Stimulated activated CD4-positive, alpha-beta T cell treated with anti-CD3 and anti-CD28 coated beads, Interleukin-1b, Interleukin-23, amount 100 ng/mL, for 1 hour (primary cell): ENCODE measurements at regions not wholly inside any gene's neighbourhood (a gene's known extent, or its start where the extent isn't known, plus 50 kb on each side); places are given as distances from the start of the nearest gene placed in this dataset.
"Not testable (repeated sequence)": the region's sequence is repeated elsewhere in the genome, so short reads cannot be mapped to it uniquely, and the experiment has no call there.

ENCODE experiments used
- DNase-seq, 2 donors: peaks; one replicate each; pipeline ENCODE4 v3.0.0-alpha.2; 2020; ENCODE audit warnings: low read depth in 2 of 2

DNA sequence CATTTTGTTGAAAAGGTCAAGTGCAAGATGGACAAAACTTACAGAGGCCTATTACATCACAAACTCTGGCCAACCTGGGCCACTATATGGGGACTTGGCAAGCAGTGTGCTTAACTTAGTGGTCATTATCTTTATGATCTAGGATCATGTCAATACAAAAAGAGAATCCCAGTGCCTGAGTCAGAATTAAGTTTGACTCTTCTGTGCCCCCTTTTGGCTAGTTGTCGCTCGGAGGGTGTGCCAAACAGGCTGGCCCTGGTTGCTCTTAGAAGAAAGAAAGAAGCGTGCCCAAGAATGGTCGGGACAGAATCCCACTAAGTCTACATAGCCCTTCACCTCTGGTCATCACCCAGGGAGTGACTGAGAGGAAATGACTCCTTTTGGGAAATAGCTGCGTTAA is 100.1 kb downstream of the EIF4E start:
- DNase-seq = peak; percentile 1 to 5

DNA sequence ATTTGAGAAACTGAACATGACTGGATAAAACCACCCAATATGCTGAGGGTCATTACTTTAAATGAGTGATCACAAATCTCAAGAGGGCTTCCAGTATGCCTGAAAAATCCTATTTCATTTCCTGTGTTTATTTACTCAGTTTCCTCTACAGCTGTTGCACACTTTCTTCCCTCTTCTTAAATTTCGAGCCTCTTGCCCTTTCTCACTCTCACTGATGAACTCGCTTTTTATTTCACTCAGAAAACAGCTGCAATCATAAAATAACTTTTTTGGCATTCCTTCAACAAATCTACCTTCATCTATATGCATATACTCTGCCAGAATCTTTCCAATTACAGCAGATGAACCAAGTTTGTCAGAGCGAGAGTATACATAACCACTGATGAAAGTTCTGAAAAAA is 101.3 kb downstream of the EIF4E start:
- no peak for DNase-seq

DNA sequence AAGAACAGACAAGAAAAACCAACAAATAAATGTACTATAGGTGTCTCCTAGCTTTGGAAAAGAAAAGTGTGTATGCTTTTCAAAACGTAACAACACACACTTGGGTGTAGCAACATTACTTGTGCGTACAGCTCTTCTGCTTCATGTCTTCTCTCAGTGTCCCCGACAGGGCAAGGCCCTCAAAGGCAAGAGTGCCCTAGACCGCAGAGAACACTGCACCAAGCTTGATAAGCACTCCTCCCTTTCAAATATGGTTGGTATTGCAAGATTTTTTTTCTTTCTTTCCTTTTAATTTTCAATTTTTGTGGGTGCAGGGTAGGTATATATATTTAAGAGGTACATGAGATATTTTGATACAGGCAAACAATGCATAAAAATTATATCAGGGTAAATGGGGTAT is 106.8 kb downstream of the EIF4E start:
- DNase-seq = no peak

DNA sequence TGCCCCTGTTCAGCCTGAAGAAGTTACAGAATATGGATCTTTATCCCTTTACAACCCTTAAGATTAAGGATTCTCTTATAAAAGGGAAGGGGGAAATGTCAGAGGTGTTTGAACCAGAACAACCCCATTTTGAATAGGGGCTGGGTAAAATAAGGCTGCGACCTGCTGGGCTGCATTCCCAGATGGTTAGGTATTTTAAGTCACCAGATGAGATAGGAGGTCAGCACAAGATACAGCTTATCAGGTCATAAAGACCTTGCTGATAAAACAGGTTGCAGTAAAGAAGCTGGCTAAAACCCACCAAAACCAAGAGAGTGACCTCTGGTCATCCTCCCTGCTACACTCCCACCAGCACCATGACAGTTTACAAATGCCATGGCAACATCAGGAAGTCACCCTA is 110.8 kb downstream of the EIF4E start:
- not testable (repeated sequence) for DNase-seq

DNA sequence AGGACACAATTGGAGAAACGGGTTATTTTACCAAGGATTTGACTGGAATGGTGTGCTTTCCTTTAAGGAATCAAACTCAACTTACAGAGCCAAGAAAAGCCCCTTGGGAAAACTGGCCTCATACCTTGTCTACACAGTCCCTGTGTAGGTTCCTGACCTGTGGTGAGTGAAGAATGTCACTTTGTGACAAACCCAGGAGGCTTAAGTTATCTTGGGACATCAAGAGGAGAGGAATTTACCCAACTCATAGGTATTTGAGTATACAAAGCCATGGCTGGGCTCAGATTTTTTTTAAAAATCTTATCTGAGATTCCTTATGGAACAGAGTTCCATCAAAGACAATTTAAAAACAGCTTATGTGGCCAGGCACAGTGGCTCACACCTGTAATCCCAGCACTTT is 112.1 kb downstream of the EIF4E start:
- DNase-seq = no peak

DNA sequence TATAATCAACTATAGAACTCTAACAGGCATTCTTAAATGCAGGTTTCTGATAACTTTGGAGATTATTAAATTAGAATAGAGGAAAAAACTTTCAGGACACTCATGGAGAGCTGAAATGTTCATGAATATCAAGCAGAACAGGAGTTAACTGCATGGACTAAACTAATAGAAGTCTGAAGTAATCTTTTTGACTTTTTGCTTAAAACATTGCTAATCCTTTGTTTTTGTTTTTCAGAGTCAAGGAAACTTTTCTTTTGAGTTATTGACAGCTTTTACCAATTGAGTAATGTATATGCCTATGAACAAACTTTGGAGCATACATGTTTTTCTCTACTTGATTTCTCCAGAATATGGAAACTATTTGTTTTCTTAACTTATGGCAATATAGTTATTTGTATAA is 112.5 kb downstream of the EIF4E start:
- DNase-seq = no peak

DNA sequence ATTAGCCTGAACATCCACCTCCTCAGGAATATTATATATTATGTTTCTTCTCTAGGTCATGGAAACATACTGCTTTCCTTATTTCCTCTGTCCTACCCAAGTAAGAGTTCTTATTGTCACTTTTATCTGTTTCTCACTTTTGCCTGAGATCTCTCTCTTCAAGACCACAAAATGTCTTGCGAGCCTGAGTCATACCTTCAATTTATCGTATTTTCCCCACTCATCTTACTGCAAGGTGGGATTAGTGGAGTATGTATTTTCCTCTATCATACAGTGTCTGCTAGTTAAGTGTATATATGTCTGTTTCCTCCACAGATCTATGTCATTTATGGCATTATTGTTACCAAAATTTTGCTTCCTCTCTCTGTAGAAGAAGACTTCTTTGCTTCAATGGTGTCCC is 124.5 kb downstream of the EIF4E start:
- DNase-seq = no peak

DNA sequence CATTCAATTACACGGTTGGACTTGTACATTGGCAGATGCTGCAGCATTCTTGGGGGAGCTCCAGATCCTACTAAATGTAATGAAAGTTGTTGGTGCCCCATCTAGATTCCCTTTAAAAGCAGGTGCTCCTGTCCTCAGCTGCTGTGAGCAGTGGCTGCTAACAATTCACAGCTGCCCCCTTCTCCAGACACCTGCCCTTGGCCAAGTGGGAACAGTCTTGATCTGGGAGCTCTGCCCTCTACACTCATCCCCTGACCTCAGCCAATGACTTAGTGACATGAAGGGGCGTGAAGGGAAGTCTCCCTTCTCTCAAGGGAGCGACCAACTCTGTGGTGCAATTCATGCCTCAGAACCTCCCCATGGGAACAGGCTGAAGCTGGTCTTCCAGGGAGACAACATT is 125.7 kb downstream of the EIF4E start:
- DNase-seq = no peak

DNA sequence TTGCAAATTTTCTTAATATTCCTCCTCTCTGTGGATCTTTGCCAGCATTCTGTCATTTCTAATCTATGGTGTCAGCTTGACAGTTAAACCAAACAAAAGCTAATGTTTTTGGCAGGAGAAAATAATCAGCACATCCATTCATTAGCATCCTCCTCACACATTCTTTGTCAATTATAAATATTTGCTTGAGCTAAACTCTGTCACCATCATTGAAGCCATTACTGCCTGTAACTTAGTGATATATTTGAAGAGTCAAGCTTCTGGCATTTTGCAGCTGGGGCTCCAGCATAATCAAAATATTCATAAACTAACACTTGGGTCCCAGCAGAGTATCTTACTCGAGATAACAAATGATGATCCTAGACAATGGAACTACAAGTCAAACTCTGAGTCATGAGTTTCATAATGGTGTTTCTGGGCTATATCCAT is 126.1 kb downstream of the EIF4E start:
- DNase-seq = no peak

DNA sequence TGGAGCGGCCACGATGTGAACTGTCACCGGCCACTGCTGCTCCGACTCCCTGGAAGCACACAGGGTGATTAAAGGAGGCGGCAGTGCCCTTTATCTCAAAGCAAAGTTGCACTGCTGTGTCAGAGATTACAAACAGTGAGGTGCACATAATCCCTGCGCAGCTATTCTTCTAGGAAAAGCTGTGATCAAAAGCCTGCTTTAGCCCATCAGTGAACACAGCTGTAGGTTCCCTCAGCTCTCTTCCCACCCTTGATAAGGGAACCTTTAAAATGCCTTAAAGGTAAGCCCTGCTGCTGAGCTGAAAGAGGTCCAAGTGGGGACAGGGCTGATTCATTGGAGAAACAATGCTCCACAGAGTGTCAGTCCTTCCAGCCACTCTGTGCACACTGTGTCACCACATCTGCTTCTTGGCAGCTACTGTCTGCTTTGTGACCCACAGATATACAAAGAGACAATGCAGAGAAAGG is 127.6 kb downstream of the EIF4E start:
- DNase-seq = no peak

DNA sequence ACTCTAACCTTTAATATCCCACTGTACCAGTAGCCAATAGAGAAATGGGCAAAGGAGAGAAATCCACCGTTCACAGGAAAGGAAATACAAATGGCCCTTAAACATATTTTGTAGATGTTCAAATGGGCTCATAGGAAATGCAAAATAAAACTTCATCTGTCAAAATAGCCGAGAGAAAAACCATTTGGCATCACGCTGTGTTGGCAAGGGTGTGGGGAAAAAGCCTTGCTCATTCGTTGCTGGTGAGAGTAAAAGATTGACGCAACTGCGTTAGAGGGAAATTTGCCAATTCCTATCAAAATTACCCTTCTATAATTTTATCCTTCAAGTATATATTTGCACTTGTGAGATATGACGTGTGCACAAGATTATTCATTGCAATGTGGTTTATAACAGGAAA is 131.9 kb downstream of the EIF4E start:
- DNase-seq = no peak

DNA sequence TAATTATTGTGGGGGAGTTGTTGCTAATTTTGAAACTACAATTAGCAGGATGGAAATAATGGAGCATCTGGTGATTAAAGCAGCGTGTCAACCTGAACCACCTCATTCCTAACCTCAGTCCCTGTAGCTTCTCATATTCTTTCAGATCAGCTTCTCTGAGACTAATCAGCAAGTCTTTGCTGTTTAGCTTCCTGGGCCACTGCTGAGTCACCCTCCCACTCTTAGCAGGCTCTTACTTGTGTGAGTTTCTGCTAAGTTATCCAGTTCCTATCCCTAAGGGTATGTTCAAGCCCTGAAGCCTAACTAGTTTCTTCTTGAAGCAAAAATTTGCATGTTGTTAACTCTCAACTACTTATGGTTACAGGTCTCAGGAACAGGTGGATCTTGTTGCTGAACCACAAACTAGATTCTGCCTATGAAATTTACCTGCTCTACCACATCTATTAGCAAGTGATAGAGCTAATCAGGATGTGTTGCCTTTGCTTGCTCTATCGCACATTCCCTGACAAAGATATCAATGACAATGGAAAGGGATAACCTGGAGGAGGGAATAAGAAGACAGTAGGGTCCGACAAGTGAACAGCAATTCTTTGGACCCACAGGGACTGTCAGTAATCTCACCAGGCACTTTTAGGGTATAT is 134.2 kb downstream of the EIF4E start:
- DNase-seq = peak in 1 of 2 donors; percentile 9

DNA sequence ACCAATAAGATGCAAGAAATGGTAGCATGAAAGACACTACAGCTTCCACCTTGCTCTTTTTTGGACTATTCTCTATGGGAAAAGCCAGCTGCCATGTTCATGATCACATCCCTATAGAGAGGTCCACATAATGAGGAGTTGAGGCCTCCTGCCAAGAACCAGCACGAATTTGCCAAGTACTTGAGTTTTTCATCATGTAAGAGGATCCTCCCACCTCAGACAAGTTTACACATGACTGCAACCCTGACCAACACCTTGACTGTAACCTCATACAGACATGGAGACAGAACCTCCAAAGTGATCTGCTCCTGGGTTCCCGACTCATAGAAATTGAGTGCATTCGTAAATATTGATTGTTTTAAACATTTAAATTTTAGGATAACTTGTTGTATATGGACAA is 135.2 kb upstream of the TSPAN5 start:
- DNase-seq = no peak

DNA sequence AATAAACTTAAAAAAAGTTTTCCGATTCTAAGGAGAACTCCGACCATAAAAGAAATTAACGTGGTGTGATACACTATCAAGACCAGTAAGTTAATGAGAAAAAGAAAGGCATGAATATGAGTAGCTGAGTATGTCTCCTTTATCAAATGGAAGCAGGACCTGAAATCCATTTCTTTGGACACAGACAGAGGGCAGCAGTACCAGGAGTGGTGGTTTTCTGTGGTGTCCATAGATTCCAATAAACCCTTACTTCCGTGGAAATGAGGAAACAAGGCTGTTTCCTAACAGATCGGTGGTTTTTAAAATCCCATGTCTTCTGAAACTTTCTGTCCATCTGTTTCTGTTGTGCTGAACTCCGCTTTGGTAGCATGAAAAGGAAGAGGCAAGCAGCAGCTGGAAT is 128.5 kb upstream of the TSPAN5 start:
- DNase-seq = no peak

DNA sequence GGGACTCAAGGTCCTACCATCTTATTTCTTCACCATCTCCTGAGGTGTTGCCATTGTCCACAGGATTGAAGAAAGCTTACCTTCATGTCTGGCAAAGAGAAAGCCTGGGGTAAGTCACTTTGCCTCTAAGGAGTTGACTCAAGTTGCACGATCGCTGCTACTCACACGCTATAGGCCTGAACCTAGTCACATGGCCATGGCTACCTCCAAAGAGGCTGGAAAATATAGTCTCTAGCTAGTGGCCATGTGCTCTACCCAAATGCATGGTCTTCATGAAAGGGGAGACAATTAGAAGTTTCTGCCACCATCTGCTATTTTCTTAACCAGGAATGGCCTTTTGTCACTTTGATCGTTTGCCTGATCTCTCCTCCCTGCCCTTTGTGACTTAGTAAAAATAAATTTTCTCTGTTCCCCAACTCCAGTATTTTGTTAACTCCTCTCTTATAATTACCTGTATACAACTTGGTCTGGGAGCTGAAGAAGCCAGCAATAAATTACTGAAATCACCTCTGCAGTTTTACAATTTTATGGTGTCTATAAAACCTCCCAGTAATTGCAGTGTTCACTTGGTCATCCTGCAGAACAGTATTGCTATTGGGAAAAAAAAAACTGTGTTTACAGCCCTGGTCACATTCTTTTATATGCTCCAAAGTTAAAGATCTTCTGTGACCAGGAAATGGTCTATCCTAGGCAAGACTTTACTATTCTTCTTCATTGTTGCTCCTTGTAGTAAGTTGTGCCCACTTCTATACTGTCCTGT is 126.7 kb upstream of the TSPAN5 start:
- DNase-seq = no peak

DNA sequence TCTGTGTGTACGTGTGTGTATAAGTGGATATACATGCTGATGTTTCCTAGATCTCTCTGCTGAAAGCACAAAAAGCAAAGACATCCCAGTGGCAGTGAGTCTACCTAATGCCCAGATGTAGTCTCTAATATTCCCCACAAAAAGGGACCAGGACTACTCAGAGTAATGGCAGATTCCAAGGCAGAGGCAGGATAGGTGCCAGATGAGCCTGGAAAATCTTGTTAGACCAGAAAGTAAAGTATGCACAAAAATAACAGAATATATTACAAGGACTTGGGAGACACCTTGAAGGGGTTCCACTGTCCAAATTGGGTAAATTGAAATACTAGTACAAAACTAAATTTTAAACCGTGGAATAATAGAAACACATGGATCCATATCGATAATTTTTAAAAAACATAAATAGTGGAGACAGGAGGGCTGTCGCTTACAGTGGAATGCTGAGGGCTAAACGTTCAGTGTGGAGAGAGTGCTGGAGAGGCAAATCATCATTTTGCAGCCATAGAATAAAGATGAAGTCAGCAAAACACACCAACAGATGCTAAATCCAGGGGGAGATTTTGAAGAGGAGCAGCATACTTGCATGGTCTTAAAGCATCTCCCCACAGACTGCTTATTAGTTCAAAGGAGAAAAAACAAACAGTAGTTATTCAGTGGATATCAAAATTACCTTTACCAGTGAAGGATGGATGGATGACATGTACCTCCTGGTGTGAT is 123.4 kb upstream of the TSPAN5 start:
- DNase-seq = no peak

DNA sequence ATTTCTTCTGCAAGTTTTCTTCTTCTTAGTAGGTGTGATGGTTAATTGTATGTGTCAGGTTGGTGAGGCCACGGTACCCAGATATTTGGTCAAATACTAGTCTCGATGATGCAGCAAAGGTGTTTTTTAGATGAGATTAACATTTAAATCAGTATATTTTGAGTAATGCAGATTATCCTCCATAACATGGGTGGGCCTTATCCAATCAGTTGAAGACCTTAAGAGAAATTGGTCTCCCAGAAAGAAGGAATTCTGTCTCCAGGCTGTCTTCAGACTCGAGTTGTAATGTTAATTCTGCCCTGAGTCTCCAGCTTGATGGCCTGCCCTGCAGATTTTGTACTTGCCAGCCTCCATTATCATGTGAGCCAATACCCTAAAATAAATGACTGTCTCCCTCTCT is 122.5 kb upstream of the TSPAN5 start:
- DNase-seq = no peak

DNA sequence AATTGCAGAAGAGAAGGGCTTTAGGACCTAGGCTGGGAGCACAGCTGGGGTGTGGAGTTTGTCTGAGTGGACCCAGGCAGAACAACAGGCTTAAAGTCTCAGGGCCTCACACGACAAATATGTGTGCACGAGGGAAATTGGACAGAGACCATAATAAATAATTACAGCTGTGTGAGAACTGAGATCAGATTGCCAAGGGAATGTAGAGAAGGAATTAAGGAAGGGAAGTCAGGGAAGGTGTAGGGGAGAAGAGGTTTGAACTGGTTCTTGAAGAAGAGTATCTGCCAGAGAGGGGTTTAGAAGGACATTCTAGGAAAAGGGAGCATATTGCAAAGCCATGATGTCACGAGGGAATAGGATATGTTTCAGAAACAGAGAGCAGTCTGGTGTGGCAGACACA is 120.7 kb upstream of the TSPAN5 start:
- DNase-seq = no peak

DNA sequence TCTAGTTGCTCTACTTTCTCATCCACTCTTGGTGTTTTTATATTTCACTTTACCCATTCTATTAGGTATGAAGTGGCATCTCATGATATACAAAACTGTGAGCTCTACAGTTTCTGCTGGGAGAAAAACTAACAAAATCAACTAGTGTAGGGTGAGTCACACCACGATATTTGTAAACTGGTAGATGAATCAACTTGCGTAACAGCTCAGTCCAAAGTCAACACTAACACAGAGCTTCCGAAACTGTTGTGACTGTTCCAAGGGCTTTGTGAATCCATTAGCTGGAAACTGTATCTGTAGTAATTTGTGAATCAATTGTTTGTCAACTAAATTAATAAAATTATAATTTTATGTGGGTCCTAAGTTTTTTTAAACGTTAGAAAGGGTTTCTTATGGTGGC is 119.8 kb upstream of the TSPAN5 start:
- DNase-seq = no peak

DNA sequence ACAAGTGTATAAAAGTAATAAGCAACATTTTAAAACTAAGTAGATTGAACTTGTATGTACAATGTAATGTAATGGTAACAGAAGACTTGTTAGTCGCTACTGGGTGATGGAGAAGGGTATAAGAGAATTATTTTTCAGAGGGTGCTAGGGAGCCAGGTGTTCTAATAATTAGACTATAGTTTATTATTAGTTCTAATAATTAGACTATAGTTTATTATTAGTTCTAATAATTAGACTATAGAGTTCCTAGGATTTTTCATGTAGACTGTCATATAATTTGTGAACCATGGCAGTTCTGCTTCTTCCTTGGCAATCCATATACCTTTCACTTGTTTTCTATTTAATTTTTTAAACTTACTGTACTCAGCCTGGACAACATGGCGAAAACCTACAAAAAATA is 117.3 kb upstream of the TSPAN5 start:
- DNase-seq = no peak

DNA sequence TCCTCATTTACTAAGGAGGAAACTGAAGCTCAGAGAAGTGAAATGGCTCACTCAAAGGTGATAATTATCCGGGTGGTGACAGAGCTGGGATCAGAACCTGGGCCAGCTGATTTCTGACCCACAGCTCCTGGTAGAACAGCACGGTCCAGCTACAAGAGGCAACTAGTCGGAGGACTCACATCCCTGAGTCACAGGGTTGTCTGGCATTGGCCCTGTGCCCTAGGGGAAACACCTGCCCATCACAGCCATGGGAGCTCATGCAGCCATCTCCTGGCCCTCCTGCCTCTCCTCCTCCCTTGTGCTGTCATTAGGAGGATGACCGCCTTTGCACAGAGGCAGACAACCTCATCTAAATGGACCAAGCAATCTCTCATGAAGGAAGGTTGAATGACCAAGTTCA is 115.2 kb upstream of the TSPAN5 start:
- DNase-seq = no peak

DNA sequence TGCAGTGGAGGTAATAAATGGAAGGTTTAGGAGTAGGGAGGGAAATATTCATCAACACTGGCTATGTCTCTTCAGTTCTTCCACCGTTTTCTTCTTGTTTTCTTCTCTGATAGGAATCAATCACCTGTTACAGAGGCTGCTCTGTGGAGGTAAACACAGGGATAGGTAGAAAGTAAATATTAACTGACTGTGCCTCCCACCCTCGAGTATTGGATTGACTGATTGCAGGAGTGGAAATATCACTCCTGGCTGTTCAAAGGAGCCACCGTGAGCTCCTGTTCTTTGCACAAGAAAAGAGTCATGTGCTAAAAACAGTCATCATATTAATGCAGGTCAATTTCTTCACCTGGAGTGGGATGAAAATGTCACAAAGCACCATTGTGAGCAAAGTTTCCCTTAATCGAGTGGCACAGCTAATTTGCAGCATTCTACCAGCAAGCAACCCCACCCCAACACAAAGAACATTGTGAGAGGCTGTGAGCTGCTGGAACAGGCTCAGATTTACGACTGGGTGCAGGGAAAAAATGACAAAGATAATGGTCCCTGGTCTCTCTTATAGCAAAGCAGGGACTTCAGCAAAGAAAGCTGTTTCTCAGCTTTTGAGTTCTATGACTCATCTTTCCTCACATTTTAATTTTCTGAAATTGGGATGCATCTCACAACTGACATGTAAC is 113.7 kb upstream of the TSPAN5 start:
- no peak for DNase-seq
